LHCN-M2 (cell line): ENCODE measurements at regions not wholly inside any gene's neighbourhood (a gene's known extent, or its start where the extent isn't known, plus 50 kb on each side); places are given as distances from the start of the nearest gene placed in this dataset.
A peak's percentile ranks its signal among the peaks of the same experiment; 100 is the strongest.

Source experiments
- DNase-seq: peaks from one replicate; pipeline ENCODE4 v3.0.0-alpha.2; 2012; ENCODE audit warnings: low read depth

DNA sequence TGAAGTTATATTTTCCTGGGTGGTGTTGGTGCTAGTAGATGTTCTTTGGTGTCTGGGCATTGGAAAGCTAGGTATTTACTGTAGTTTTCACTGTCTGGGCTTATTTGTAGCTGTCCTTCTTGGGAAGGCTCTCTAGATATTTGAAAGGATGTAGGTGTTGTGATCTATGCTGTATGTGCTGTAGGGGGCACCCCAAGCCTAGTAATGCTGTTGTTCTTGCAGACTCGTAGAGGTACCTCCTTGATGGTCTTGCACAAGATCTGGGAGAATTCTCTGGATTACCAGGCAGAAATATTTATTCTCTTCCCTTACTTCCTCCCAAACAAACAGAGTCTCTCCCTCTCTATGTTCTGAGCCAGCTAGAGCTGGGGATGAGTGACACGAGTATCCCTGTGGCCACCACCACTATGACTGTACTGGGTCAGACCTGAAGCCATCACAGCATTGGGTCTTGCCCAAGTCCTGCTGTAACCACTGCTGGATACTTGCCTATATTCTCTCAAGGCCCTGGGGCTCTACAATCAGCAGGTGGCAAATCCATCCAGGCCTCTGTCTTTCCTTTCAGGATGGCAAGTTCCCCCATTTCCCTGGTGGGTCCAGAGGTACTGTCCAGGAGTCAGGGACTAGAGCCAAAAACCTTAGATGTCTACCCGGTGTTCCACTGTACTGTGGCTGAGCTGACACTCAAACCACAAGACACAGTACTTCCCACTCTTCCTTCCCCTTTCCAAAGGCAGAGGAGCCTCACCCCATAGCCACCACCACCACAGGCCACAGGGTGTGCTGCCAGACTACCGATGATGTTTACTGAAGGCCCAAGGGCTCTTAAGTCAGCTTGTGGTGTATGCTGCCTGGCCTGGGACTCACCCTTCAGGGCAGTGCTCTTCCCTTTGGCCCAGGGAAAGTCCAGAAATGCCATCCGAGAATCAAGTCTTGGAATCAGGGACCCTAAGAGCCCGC lies 195.2 kb upstream of the DPPA4 start:
- peak; percentile 44 for DNase-seq

DNA sequence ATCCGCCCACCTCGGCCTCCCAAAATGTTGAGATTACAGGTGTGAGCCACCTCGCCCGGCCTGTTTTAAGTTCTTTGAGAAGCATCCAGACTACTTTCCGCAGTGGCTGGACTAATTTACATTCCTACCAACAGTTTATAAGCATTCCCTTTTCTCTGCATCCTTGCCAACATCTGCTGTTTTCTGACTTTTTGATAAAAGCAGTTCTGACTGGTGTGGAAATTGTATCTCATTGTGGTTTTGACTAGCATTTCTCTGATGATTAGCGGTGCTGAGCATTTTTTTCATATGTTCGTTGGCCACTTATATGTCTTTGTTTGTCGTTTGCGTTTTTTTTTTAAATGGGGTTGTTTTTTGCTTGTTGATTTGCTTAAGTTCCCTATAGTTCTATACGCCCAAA lies 208.4 kb upstream of the DPPA4 start:
- no peak for DNase-seq

DNA sequence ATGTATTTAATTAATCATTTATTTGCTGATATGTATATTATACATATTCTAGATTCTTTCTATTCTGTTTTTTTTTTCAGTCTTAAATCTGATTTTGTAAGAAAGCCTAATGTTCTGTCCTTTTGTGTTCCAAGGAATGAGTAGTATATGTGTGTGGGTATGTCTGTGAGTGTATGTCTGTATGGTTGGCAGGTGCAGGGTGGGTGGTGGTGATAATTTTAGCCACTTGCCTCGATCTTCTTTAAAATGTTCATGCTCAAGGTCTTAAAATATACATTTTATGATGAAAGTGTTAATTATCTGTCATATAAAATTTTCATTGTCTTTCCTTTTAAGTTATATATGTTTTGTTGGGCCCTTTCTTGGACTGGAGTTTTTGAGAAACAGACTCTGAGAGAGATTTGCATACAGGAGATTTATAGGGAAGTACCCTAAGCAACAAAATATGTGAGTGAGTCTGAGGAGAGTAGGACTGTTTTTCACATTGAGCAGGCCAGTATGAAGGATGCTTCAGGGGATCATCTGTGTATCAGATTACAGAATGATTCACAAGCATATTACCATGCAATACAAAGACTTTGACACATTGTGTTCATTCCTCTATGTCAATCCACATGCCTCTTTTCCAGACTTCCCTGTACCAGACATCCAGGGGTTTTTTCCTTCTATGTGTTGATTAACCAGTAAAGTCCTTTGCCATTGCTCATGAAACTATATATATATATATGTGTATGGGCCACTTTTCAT lies 211.0 kb upstream of the DPPA4 start:
- peak; percentile 8 for DNase-seq

DNA sequence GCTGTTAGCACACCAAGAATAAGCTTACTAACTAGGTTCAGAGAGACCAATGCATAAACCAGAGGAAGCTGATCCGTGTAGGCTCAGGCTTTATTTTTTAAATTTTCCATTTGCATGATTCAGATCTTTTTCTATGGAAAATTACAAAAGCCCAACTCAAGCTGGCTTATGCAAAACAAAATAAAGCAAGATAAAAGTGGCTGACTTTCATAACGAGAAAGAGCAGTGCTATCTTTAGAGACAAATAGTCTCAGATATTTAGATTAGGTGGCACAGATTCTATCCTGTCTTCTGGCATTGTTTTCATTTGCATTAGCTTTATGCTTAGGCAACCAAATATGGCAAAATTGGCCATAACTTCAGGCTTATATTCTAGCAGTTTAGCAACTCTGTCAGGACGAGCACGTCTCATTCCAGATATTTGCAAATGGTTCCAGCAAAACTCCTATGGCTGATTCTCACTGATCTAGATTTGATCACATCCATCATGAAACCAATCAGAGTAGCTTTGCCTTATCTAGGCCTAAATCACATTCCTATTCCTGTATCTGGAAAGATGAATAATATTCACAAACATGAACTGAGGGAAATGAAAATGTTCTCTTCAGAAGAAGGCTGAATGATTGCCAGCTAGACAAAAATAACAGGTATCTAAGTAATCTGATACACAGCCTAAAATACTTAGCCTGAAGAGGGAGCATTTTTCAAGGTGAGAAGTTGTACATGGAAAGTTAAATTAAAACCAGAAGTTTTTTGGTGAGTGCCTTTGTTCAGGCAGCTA lies 216.4 kb upstream of the DPPA4 start:
- no peak for DNase-seq

DNA sequence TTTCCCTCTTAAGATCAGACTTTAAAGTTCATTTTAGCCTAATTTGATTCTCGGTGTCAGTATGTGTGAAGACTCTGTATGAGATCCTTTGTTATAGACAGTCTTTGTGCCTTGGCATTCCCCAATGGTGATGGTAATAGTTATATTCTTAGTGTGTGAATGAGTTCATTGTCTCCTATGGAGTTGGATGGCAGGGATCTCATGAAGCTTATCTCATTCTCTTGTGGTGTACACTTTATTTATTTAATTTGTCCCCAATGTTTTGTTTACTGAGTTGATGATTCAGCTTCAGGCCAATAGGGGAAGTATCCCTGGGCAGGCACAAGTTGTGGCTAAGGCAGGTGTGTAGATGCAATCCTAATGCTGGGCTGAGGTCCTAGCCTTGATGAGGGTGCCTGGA lies 222.0 kb upstream of the DPPA4 start:
- DNase-seq = no peak

DNA sequence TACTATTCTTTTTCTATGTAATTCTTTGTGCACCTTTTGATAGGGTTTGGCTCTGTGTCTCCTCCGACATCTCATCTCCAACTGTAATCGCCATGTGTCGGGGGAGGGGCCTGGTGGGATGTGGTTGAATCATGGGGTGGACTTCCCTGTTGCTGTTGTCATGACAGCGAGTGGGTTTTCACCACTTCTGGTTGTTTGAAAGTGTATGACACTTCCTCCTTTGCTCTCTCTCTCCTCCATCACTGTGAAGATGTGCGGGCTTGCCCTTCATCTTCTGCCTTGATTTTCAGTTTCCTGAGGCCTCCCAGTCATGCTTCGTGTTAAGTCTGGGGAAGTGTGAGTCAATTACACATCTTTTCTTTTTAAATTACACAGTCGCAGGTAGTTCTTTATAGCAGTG lies 225.8 kb upstream of the DPPA4 start:
- no peak for DNase-seq

DNA sequence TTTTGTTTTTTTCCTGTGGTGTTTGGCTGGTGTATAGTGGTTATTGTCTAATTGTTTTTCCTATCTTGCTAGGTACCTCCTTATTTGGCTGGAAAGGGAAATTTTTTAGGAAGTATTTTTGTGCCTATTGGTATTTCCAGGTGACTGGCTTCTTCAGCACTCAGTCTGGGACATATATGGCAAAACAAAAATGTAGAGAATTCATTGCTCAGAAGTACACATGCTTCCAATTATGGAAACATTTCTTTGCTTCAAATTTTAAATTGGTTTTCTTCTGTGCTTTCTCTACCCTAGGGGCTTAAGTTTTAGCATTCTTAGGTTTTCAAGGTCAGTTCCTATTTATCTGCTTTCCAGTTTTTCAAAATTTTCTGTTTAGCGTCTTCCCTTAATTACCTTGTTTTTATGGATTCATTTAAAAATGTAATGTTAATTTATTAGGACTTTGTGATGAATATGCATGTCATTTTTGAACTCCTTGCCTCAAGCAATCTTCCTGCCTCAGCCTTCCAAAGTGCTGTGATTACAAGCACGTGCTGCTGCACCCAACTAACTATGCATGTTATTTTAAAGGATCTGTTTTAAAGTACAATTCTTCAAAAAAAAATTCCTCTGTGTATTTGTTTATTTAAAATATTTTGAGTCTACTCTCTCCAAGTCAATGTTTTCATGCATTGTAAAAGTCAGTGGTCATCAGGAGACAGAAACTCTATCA lies 231.9 kb upstream of the DPPA4 start:
- DNase-seq = no peak

DNA sequence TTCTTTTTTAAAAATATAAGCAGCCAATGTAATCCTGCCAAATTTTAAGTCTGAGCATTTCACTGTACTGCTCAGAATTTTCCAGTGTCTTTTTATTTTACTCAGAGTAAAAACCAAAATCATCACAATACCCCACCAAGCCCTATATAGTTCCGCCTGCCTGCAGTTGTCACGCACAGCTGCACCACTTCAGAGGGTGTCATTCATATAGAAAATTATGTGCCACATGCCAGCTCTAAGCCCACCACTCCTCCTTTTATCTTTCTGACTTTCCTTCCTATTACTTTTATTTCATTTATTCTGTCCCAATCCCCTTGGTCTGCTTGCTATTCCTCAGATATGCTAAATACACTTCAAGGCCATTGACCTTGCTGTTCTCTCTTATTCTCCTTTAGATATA lies 233.1 kb upstream of the DPPA4 start:
- no peak for DNase-seq

DNA sequence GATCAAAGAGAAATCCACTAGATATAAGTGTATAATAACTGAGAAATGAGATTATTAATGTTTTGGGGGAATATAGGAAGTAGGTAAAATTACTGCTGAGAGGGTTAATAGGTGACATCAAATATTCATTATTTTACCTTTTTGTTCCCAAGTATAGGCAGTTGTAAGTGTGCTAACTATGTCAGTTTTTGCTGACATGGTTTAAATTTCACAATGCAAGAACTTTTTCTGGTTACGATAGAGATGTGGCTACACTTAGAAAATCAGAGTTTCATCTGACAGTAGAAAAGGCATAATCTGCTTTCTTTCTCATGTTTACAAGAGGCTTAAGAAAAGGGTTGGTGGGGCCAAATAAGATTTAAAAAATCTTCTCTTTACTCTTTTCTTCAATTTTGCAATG lies 235.0 kb upstream of the DPPA4 start:
- no peak for DNase-seq

DNA sequence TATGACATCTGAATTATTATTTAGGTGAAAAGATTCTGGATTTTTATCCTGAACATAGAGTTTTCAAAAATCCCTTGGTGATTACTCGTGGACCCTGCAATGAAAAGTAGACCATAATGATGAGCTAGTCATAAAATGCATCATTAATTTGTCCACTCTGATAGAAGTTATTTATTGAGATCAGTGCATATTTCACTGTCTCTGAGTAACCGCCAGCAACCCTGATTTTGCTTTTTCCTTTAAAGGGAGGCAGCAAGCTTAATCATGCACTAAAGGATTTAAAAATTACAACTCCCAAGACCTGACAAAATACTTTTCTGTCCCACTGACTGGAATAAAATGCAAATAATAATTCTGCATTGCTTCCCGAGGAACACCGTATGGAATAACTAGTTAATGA lies 259.6 kb upstream of the DPPA4 start:
- no peak for DNase-seq

DNA sequence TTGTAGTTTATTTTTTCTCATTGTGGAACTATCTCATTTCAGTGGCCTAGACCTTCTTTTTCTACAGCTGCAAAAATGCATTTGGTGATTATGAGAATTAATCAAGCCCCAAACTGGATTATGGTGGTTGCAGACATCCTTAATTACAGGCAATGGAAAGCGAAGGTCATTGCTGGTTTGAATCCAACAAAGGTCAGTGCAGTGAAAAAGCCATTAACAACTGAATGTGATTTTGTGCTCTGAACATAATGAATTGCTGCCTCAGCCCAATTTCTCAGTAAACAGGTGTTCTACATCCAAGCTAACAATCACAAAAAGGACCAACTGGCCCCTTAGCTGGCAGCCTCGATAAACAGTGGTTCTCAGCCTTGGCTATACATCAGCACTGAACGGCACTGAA lies 260.1 kb upstream of the DPPA4 start:
- DNase-seq = no peak

DNA sequence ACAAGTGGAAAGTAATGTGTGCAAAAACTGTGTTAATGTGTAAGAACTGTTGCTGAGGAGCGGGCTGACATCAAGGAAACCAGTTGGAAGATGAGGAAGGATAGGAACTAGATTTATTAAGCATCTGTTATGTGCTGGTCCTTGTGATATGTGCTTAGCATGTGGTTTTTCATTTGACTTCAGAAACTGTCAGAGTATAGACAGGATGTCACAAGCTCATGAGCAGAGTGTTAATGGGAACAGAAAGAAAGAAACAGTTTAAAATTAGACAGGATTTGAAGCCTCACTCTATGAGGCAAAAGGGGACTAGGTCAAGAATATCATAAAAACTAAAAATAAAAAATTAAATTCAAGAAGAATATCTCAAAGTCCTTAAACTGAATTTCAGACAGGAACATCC lies 270.6 kb upstream of the DPPA4 start:
- DNase-seq = no peak

DNA sequence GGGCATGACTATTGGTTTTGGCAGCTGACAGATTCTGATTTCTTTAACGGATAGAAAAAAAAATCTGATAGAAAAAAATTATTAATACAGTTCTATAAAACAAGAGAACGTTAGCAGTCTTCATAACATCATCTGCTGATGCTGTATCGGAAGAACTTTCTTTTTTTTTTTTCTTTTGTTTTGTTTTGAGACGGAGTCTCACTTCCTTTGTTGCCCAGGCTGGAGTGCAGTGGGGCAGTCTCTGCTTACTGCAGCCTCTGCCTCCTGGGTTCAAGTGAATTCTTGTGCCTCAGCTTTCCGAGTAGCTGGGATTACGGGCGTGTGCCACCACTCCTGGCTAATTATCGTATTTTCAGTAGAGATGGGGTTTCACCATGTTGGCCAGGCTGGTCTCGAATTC lies 271.2 kb upstream of the DPPA4 start:
- no peak for DNase-seq

DNA sequence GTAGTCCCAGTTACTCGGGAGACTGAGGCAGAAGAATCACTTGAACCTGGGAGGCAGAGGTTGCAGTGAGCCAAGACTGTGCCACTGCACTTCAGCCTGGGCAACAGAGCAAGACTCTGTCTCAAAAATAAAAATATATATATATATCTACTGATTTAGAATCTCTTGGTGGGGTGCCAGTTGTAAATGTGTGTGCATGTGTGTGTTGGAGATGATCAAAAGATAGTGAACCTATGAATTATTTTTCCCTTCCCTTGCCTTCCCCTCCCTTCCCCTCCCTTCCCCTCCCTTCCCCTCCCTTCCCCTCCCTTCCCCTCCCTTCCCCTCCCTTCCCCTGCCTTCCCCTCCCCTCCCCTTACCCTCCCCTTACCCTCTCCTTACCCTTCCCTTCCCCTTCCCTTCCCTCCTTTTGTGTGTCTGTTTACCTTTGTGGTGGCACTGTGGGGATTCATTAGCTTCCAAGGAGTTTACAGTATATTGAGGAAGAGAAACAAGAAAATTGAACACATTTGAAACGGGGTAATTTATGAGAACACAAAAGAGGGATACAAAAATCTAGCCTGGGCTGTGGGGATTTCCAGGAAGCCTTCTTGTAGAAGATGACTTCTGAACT lies 281.5 kb upstream of the DPPA4 start:
- no peak for DNase-seq

DNA sequence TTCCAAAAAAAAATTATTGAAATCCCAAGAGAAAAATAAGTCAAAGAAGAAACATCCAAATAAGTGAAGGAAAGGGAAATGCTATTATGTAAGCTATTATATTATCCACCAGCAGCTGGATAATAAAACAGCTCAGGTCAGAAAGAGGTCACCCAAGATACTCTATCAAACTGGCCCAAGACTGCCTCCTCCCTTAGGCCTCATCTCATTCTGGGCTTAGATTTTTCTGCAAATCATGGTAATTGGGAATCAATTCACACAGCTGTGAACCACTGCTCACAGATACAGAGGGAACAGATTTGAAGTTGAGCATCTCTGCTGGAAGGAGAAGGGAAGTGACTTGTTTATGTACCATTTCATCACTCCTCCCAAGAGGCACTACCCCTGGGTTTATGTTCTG lies 294.6 kb upstream of the DPPA4 start:
- no peak for DNase-seq

DNA sequence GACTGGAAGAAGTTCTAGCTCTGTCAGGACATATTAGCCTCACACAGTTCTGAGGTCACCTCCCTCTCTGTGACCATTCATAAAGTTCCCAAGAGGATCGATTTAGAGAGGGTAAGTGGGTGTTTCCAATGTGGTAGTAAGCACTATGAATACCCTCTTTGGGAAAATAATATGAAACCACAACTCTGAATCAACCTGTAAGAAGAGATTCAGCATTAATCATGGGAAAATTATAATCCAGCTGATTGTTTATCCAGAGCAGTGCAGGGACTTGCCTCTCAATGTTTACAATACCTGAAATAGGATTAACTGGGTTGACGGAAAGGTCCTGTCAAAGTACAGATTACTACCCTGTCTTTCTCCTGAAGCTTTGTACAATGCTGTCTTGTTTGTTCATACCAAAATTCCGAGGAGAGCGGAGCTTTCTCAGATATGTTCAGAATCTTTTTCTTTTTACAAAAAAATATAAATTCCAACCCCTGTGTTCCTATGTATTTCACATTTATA lies 302.9 kb upstream of the DPPA4 start:
- DNase-seq = peak; percentile 4

DNA sequence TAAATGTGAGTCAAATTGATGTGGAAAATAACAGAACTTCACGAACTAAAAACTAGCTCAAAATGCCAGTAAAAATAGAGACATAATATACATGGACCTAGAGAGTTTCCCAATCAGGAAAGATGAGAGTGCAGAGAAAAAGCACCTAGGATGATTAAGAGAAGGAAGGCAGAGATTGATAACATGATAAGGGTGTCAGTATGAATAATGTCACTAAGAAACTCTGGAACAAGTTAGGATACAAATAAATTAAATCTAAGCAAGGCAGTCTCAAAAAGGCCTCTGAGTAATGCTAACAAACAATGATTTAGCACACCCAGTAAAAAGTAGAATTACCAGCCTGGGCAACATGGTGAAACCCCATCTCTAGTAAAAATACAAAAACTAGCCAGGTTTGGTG lies 304.7 kb upstream of the DPPA4 start:
- DNase-seq = no peak

DNA sequence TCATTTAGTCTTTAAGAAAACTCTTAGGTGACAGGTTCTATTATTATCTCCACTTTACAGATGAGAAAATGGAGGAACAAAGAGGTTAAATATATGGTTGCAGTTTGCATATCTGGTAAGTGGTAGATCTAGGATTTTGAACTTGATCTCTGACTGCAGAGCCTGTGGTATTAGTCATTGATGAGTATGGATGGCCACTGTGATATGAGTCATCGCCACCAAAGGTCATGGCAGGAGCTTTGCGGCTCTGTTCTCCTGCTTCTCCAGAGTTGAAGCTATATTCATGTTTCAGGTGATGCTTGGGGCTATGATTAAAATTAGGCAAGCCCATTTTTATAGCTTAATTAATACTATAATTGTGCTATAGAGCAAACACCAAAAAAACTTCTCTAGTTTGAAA lies 306.2 kb upstream of the DPPA4 start:
- peak; percentile 66 for DNase-seq

DNA sequence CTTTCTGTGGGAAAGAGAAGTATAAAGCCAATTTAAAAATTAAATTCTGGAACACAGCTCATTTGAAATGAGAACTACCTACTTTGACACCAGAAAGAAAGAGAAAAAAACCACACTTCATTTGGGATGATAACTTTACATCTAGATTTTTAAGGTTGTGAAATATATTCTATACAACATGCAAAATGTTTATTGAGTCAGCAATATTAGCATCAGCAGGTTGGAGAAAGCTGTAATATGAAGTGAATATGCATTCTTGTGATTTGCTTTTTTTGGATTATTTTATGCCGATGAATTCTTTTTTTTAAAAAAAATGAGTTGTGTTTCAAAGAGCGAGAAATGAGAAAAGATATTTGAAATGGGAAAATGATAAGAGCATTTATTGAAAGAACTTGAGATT lies 307.0 kb upstream of the DPPA4 start:
- no peak for DNase-seq

DNA sequence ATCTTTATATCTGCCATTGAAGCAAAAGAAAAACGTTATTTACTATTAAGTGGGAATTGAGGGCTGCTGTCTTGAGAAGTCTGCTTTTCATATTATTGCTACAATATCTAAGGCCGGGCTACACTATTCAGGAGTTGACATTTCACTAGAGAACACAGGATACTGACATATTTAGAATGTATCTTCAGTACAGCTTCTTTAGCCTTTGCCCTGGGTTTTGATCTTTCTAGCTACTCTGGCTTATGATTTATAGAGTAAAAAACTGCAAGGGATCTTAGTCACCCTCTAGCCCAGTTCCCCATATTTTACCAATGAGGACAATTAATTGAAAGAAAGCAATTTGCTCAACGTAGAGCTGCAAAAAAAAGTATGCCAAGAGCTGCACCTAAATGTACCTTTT lies 307.4 kb upstream of the DPPA4 start:
- no peak for DNase-seq

DNA sequence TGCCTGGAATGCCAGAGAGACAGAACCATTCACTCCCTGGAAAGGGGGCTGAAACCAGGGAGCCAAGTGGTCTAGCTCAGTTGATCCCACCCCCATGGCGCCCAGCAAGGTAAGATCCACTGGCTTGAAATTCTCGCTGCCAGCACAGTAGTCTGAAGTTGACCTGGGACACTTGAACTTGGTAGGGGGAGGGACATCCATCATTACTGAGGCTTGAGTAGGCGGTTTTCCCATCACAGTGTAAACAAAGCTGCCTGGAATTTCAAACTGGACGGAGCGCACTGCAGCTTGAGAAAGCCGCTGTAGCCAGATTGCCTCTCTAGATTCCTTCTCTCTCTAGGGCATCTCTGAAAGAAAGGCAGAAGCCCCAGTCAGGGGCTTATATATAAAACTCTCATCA lies 310.7 kb upstream of the DPPA4 start:
- no peak for DNase-seq
